Mesothelial cell of epicardium (in vitro differentiated cells): ENCODE measurements at regions not wholly inside any gene's neighbourhood (a gene's known extent, or its start where the extent isn't known, plus 50 kb on each side); places are given as distances from the start of the nearest gene placed in this dataset.

Source experiments
- DNase-seq, 2 experiments: peaks; one replicate each; pipeline ENCODE4 v3.0.0; 2021; ENCODE audit warnings: low spot score in 2 of 2; ENCODE audit not compliant: unreplicated experiment in 2 of 2
- H3K27ac Mint-ChIP-seq: 2 replicates; pipeline ENCODE4 v1.8.0; 2021; ENCODE audit warnings: mixed read lengths
- H3K27me3 Mint-ChIP-seq: 2 replicates; pipeline ENCODE4 v1.8.0; 2021; ENCODE audit warnings: low read depth, mixed read lengths
- H3K36me3 Mint-ChIP-seq: 2 replicates; pipeline ENCODE4 v1.8.0; 2021; ENCODE audit warnings: mixed read lengths
- H3K4me1 Mint-ChIP-seq: 2 replicates; pipeline ENCODE4 v1.8.0; 2021; ENCODE audit warnings: mixed read lengths
- H3K4me3 Mint-ChIP-seq: 2 replicates; pipeline ENCODE4 v1.8.0; 2021; ENCODE audit warnings: mild to moderate bottlenecking, moderate library complexity, mixed read lengths
- H3K9me3 Mint-ChIP-seq: 2 replicates; pipeline ENCODE4 v1.8.0; 2021; ENCODE audit warnings: mixed read lengths
- TF ChIP-seq, protein P1 (sequence below): fragments of 200-600 bp; sonication (generic); IDR thresholded peaks from one replicate; pipeline ENCODE4 v1.5.0; 2021; ENCODE audit warnings: antibody characterized with exemption; ENCODE audit not compliant: unreplicated experiment

DNA sequence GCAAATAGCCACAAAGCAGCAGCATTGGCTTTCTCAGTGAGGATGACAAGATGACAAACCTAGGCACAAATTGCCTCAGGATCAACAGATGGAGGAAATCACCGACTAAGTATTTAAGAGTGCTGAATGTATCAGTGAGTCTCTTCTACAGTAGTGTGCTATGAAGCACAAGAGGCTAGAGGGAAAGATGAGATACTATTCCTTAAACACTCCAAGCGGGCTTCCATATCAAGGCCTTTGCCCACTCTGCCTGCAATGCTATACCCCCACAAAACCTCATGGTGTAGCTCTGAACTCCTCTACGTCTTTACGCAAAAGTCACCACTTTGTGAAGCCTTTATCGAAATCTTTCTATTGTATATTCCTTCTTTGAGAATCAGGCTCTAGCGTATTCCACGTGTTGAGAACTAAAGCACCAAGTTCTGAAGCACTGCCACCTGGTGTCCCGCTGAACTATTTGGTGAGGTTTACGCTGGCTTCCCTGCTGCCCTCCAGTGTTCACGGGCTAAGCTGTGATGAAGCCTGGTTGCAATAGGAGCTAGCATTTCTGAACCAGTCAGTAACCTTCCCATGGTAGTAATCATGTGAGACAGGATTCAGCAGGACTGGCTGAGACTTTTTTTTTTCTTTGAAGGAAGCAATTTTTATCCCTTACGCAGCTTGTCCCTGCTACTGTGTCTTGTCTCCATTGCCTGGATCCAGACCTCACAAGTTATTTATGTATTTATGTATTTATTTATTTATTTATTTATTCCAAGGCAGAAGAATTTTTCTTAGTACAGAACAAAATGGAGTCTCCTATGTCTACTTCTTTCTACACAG, 426.5 kb upstream of the OR4E1 start:
- no peak overlapping the region for H3K4me3 Mint-ChIP-seq
- no peaks in the 10 kb centered on the region for H3K9me3 Mint-ChIP-seq
- peaks cover 49% of the 10 kb centered on the region for H3K27me3 Mint-ChIP-seq
- H3K27ac Mint-ChIP-seq = no peak overlapping the region
- H3K36me3 Mint-ChIP-seq = no peaks in the 10 kb centered on the region
- no peaks in the 10 kb centered on the region for H3K4me1 Mint-ChIP-seq
- DNase-seq = peak in 1 of 2 experiments; percentile 61
- TF ChIP-seq, protein P1, sequence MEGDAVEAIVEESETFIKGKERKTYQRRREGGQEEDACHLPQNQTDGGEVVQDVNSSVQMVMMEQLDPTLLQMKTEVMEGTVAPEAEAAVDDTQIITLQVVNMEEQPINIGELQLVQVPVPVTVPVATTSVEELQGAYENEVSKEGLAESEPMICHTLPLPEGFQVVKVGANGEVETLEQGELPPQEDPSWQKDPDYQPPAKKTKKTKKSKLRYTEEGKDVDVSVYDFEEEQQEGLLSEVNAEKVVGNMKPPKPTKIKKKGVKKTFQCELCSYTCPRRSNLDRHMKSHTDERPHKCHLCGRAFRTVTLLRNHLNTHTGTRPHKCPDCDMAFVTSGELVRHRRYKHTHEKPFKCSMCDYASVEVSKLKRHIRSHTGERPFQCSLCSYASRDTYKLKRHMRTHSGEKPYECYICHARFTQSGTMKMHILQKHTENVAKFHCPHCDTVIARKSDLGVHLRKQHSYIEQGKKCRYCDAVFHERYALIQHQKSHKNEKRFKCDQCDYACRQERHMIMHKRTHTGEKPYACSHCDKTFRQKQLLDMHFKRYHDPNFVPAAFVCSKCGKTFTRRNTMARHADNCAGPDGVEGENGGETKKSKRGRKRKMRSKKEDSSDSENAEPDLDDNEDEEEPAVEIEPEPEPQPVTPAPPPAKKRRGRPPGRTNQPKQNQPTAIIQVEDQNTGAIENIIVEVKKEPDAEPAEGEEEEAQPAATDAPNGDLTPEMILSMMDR = no peak

DNA sequence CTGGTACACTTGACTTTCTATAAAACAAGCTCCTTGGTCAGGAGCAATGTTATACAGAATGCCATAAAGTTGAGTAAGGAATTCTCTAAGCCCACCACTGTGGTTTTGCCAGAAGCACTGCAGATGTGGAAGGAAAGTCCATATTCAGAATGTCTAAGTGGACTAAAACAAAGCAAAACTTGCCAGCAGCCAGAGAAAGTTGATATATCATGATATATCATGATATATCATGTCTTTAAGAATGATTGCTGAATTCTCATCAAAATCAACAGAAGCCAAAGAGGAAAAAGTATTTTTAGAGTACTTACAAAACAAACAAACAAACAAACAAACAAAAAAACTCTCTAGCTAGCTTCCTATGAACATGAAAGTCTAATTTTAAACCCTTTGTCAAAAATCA, 424.8 kb upstream of the OR4E1 start:
- H3K27ac Mint-ChIP-seq = no peak overlapping the region
- peaks cover 39% of the 10 kb centered on the region for H3K27me3 Mint-ChIP-seq
- no peak for DNase-seq
- no peak overlapping the region for H3K4me3 Mint-ChIP-seq
- no peaks in the 10 kb centered on the region for H3K4me1 Mint-ChIP-seq
- H3K36me3 Mint-ChIP-seq = no peaks in the 10 kb centered on the region
- H3K9me3 Mint-ChIP-seq = no peaks in the 10 kb centered on the region
- TF ChIP-seq, protein P1 = no peak

- no peaks in the 10 kb centered on the region for H3K36me3 Mint-ChIP-seq
- peaks cover 34% of the 10 kb centered on the region for H3K27me3 Mint-ChIP-seq
- no peak overlapping the region for H3K27ac Mint-ChIP-seq
- TF ChIP-seq, protein P1 = no peak
- H3K9me3 Mint-ChIP-seq = no peaks in the 10 kb centered on the region
- no peaks in the 10 kb centered on the region for H3K4me1 Mint-ChIP-seq
- DNase-seq = no peak
- H3K4me3 Mint-ChIP-seq = no peak overlapping the region
Measured at GRCh38 chr14:22097586-22098292, 424.1 kb upstream of the OR4E1 start.

- TF ChIP-seq, protein P1 = no peak
- Mint-ChIP-seq H3K9me3 (no peaks in the 10 kb centered on the region), H3K4me3 (no peak overlapping the region), H3K27ac (no peak overlapping the region), H3K27me3 (peaks cover 31% of the 10 kb centered on the region), H3K4me1 (no peaks in the 10 kb centered on the region), H3K36me3 (no peaks in the 10 kb centered on the region)
- DNase-seq = no peak
Measured at GRCh38 chr14:22097072-22097471, 423.5 kb upstream of the OR4E1 start.

DNA sequence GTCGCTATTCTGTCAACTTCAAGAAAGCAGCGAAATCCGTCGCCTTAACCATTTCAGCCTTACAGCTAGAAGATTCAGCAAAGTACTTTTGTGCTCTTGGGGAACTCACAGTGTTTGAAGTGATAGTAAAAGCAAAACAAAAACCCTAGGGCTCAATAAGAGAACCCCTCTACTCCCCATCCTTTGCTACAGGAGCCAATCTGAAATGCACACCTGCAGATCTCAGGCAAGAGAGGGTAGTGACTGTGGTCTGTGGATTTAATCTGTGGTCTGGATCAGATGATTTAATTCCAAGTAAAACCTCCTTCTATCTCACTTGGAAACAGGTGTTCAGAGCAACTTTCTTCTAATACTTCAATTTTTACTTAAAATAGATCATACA, 422.9 kb upstream of the OR4E1 start:
- no peak overlapping the region for H3K4me3 Mint-ChIP-seq
- H3K27me3 Mint-ChIP-seq = peaks cover 32% of the 10 kb centered on the region
- no peak overlapping the region for H3K27ac Mint-ChIP-seq
- TF ChIP-seq, protein P1 = no peak
- no peaks in the 10 kb centered on the region for H3K9me3 Mint-ChIP-seq
- no peaks in the 10 kb centered on the region for H3K36me3 Mint-ChIP-seq
- no peaks in the 10 kb centered on the region for H3K4me1 Mint-ChIP-seq
- DNase-seq = no peak
